Adrenal gland (tissue), 5 donors: ENCODE measurements at regions not wholly inside any gene's neighbourhood (a gene's known extent, or its start where the extent isn't known, plus 50 kb on each side); places are given as distances from the start of the nearest gene placed in this dataset.

Source experiments
- POLR2A ChIP-seq, 2 donors: fragments of 450-650 bp; IDR thresholded peaks; one replicate each; pipeline ENCODE4 v1.6.1; 2017; ENCODE audit warnings: antibody characterized with exemption in 2 of 2, mild to moderate bottlenecking in 2 of 2, moderate library complexity in 1 of 2
- TF ChIP-seq, protein P1 (sequence below), 6 experiments: fragments of 450-650 bp in 4 of 6; fragments of 200-600 bp in 2 of 6; sonication (generic) in 1 of 6; IDR thresholded peaks; 1 replicate in 5 of 6; 2 replicates in 1 of 6; pipeline versions ENCODE4 v1.5.1 to v1.8.0; 2016 to 2021; ENCODE audit warnings: antibody characterized with exemption in 6 of 6, mild to moderate bottlenecking in 2 of 6, moderate library complexity in 1 of 6
- donor health status: DM: no; HTN: no; CAD: no.

DNA sequence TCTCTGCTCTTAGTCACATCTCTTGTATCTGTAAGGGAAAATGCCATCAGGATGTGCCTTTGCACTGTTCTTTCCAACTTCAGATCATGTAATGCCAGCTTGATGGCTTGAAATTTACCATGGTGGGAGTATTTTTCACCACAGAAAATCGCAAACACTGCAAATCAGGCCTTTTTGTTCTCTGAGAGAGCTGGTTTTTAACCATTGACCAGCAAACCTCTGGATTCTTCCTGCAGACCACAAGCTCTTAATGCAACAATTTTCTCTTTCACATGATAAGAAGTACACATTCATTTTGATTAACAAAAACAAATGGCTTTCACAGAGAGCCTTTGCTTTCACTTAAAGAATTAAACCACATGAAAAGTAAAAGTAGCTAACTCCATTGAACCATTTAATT lies 145.4 kb upstream of the NEBL start:
- TF ChIP-seq, protein P1, sequence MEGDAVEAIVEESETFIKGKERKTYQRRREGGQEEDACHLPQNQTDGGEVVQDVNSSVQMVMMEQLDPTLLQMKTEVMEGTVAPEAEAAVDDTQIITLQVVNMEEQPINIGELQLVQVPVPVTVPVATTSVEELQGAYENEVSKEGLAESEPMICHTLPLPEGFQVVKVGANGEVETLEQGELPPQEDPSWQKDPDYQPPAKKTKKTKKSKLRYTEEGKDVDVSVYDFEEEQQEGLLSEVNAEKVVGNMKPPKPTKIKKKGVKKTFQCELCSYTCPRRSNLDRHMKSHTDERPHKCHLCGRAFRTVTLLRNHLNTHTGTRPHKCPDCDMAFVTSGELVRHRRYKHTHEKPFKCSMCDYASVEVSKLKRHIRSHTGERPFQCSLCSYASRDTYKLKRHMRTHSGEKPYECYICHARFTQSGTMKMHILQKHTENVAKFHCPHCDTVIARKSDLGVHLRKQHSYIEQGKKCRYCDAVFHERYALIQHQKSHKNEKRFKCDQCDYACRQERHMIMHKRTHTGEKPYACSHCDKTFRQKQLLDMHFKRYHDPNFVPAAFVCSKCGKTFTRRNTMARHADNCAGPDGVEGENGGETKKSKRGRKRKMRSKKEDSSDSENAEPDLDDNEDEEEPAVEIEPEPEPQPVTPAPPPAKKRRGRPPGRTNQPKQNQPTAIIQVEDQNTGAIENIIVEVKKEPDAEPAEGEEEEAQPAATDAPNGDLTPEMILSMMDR (IDR thresholded peaks at IDR 0.05): no peak
- TF ChIP-seq POLR2A (IDR thresholded peaks at IDR 0.05): no peak
